ACHN (cell line): ENCODE measurements at regions not wholly inside any gene's neighbourhood (a gene's known extent, or its start where the extent isn't known, plus 50 kb on each side); places are given as distances from the start of the nearest gene placed in this dataset.
"Not testable (repeated sequence)": the region's sequence is repeated elsewhere in the genome, so short reads cannot be mapped to it uniquely, and the experiment has no call there.

Experiments used
- DNase-seq: peaks from one replicate; pipeline ENCODE4 v3.0.0-alpha.2; 2015
- in situ Hi-C: cut with HindIII; loops from 2 replicates; pipeline ENCODE4 v1.10.0; 2017; ENCODE audit warnings: low sequenced_read_pairs, low pct_ligation_motif_present, low pct_unique_long_range_greater_than_20kb

GRCh38 chr7:24143547-24143946 is 140.4 kb upstream of the NPY start:
- in situ Hi-C loops, result no loop called here
- no peak for DNase-seq

GRCh38 chr7:24151944-24152343 is 132.0 kb upstream of the NPY start:
- no peak for DNase-seq
- in situ Hi-C loops, result no loop called here

GRCh38 chr7:24152356-24152755 is 131.6 kb upstream of the NPY start:
- in situ Hi-C loops, result no loop called here
- DNase-seq, result no peak

GRCh38 chr7:24152877-24153472 is 131.0 kb upstream of the NPY start:
- in situ Hi-C loops, result no loop called here
- no peak for DNase-seq

- DNase-seq, result no peak
- in situ Hi-C loops, result no loop called here
Observed at GRCh38 chr7:24157666-24158065, 126.3 kb upstream of the NPY start.

- no peak for DNase-seq
- in situ Hi-C loops, result no loop called here
Observed at GRCh38 chr7:24158975-24159374, 125.0 kb upstream of the NPY start.

GRCh38 chr7:24164401-24164800 is 119.6 kb upstream of the NPY start:
- DNase-seq, result no peak
- in situ Hi-C loops, result no loop called here

- in situ Hi-C loops, result no loop called here
- DNase-seq, result no peak
Observed at GRCh38 chr7:24169077-24169624, 114.8 kb upstream of the NPY start.

GRCh38 chr7:24171951-24172350 is 112.0 kb upstream of the NPY start:
- in situ Hi-C loops, DNase-seq: not testable (repeated sequence)

- in situ Hi-C loops, result no loop called here
- DNase-seq, result no peak
Observed at GRCh38 chr7:24172856-24173255, 111.1 kb upstream of the NPY start.

- no peak for DNase-seq
- in situ Hi-C loops, result no loop called here
Observed at GRCh38 chr7:24175603-24176002, 108.4 kb upstream of the NPY start.

GRCh38 chr7:24178811-24179570 is 105.0 kb upstream of the NPY start:
- in situ Hi-C loops, result no loop called here
- DNase-seq, result no peak

- in situ Hi-C loops, result no loop called here
- no peak for DNase-seq
Observed at GRCh38 chr7:24191362-24191761, 92.6 kb upstream of the NPY start.

- no peak for DNase-seq
- in situ Hi-C loops, result no loop called here
Observed at GRCh38 chr7:24192053-24192452, 91.9 kb upstream of the NPY start.

- in situ Hi-C loops, result no loop called here
- no peak for DNase-seq
Observed at GRCh38 chr7:24192691-24193090, 91.3 kb upstream of the NPY start.

- in situ Hi-C loops, result no loop called here
- peak; percentile 90 for DNase-seq
Observed at GRCh38 chr7:24197852-24198251, 86.1 kb upstream of the NPY start.

- in situ Hi-C loops, result no loop called here
- DNase-seq, result no peak
Observed at GRCh38 chr7:24199978-24200377, 84.0 kb upstream of the NPY start.

GRCh38 chr7:24200407-24200966 is 83.5 kb upstream of the NPY start:
- in situ Hi-C loops, result no loop called here
- no peak for DNase-seq

- DNase-seq, result no peak
- in situ Hi-C loops, result no loop called here
Observed at GRCh38 chr7:24201226-24201625, 82.8 kb upstream of the NPY start.

GRCh38 chr7:24212073-24212472 is 71.9 kb upstream of the NPY start:
- no peak for DNase-seq
- in situ Hi-C loops, result no loop called here
